Liver (tissue), 3 donors: ENCODE measurements at regions not wholly inside any gene's neighbourhood (a gene's known extent, or its start where the extent isn't known, plus 50 kb on each side); places are given as distances from the start of the nearest gene placed in this dataset.

Source experiments
- GABPA ChIP-seq, 2 donors: IDR thresholded peaks in 1 of 2; conservative IDR thresholded peaks in 1 of 2; 2 replicates each; pipeline ENCODE4 v1.6.1; 2016; ENCODE audit warnings: antibody characterized with exemption in 2 of 2, mild to moderate bottlenecking in 1 of 2, moderate library complexity in 1 of 2
- TAF1 ChIP-seq: conservative IDR thresholded peaks from 2 replicates; pipeline ENCODE4 v1.6.1; 2016; ENCODE audit warnings: antibody characterized with exemption, mild to moderate bottlenecking
- YY1 ChIP-seq: IDR thresholded peaks from 2 replicates; pipeline ENCODE4 v1.6.1; 2016; ENCODE audit warnings: antibody characterized with exemption, mild to moderate bottlenecking
- TF ChIP-seq, protein P1 (sequence below): fragments of 150-350 bp; IDR thresholded peaks from 2 replicates; pipeline ENCODE4 v1.5.1; 2017; ENCODE audit warnings: improper control_type of control experiment, low read depth, low read length; ENCODE audit not compliant: missing input control
- TF ChIP-seq, protein P2 (sequence below): IDR thresholded peaks from 2 replicates; pipeline ENCODE4 v1.6.1; 2016; ENCODE audit warnings: antibody characterized with exemption
- donor health status: healthy.
- donor health status: healthy.

GRCh38 chr13:60242043-60242595 lies 78.4 kb upstream of the DIAPH3 start:
- TF ChIP-seq, protein P1, sequence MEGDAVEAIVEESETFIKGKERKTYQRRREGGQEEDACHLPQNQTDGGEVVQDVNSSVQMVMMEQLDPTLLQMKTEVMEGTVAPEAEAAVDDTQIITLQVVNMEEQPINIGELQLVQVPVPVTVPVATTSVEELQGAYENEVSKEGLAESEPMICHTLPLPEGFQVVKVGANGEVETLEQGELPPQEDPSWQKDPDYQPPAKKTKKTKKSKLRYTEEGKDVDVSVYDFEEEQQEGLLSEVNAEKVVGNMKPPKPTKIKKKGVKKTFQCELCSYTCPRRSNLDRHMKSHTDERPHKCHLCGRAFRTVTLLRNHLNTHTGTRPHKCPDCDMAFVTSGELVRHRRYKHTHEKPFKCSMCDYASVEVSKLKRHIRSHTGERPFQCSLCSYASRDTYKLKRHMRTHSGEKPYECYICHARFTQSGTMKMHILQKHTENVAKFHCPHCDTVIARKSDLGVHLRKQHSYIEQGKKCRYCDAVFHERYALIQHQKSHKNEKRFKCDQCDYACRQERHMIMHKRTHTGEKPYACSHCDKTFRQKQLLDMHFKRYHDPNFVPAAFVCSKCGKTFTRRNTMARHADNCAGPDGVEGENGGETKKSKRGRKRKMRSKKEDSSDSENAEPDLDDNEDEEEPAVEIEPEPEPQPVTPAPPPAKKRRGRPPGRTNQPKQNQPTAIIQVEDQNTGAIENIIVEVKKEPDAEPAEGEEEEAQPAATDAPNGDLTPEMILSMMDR: no peak
- TF ChIP-seq TAF1: no peak
- TF ChIP-seq, protein P2, sequence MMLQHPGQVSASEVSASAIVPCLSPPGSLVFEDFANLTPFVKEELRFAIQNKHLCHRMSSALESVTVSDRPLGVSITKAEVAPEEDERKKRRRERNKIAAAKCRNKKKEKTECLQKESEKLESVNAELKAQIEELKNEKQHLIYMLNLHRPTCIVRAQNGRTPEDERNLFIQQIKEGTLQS: no peak
- no peak for TF ChIP-seq GABPA (IDR thresholded peaks at IDR 0.05 in 1 of 2, conservative IDR thresholded peaks at IDR 0.05 in 1 of 2)
- TF ChIP-seq YY1: no peak
